A549 (cell line): ENCODE measurements at regions not wholly inside any gene's neighbourhood (a gene's known extent, or its start where the extent isn't known, plus 50 kb on each side); places are given as distances from the start of the nearest gene placed in this dataset.

Experiments
- ATAC-seq, 2 experiments: fragments of 200-7000 bp in 1 of 2; fragments of >200 bp in 1 of 2; cut with Nextera tagmentation in 1 of 2; cut with Tn5 transposase in 1 of 2; 3 replicates each; pipeline versions ENCODE4 v1.8.0 to v1.9.1; 2018 to 2020; ENCODE audit warnings: mild to moderate bottlenecking in 1 of 2, moderate library complexity in 1 of 2
- CTCF ChIA-PET: fragments of 300-600 bp; sonication (Branson Sonifier 250); formaldehyde crosslinking; extraction: SDS; loops from one replicate; lab custom pipeline; 2021; ENCODE audit warnings: antibody characterized with exemption, inconsistent platforms; lab: Yijun Ruan, JAX
- POLR2A ChIA-PET: fragments of 350-600 bp; formaldehyde crosslinking; extraction: SDS; loops from one replicate; lab custom pipeline; 2021; ENCODE audit warnings: antibody characterized with exemption, inconsistent platforms; lab: Yijun Ruan, JAX
- DNase-seq, 2 experiments: peaks; one replicate each; pipeline versions ENCODE4 v3.0.0 to v3.0.0-alpha.2; 2011 to 2016; ENCODE audit warnings: low read depth in 1 of 2, low spot score in 1 of 2
- FAIRE-seq: peaks from 2 replicates; lab custom pipeline; 2011; peaks lifted over from hg19 to GRCh38; lab: Jason Lieb, UNC
- H3K27ac ChIP-seq, 2 experiments: fragments of >200 bp; sonication (Bioruptor Twin); formaldehyde crosslinking; 3 replicates each; pipeline ENCODE4 v1.5.1; 2016 to 2017
- H3K4me1 ChIP-seq: fragments of >200 bp; sonication (Bioruptor Twin); formaldehyde crosslinking; 3 replicates; pipeline ENCODE4 v1.6.1; 2016
- H3K4me2 ChIP-seq: fragments of >200 bp; sonication (Bioruptor Twin); formaldehyde crosslinking; 3 replicates; pipeline ENCODE4 v1.6.1; 2016
- H3K4me3 ChIP-seq: fragments of >200 bp; sonication (Bioruptor Twin); formaldehyde crosslinking; 3 replicates; pipeline ENCODE4 v1.5.1; 2016
- H3K9me3 ChIP-seq: fragments of >200 bp; sonication (Bioruptor Twin); formaldehyde crosslinking; 3 replicates; pipeline ENCODE4 v1.6.1; 2016
- BHLHE40 ChIP-seq: IDR thresholded peaks from 2 replicates; pipeline ENCODE4 v1.6.1; 2012; ENCODE audit warnings: low read depth, low read length, inconsistent platforms
- CBX2 ChIP-seq: fragments of 200-600 bp; sonication (generic); IDR thresholded peaks from 2 replicates; pipeline ENCODE4 v1.6.1; 2016; ENCODE audit warnings: low read depth, mild to moderate bottlenecking, borderline replicate concordance
- CBX8 ChIP-seq: fragments of 200-600 bp; sonication (generic); IDR thresholded peaks from 2 replicates; pipeline ENCODE4 v1.6.1; 2016
- EHF ChIP-seq: fragments of 250-450 bp; sonication (Bioruptor Pico); IDR thresholded peaks from 2 replicates; pipeline ENCODE4 v1.5.0; 2020; ENCODE audit warnings: mild to moderate bottlenecking
- EHMT2 ChIP-seq: fragments of 200-600 bp; sonication (generic); IDR thresholded peaks from 2 replicates; pipeline ENCODE4 v1.6.1; 2016; ENCODE audit warnings: antibody characterized with exemption, low read depth, mild to moderate bottlenecking, moderate library complexity
- FOSL2 ChIP-seq, 2 experiments: fragments of 450-650 bp in 1 of 2; fragments of >200 bp in 1 of 2; sonication (Bioruptor Twin) in 1 of 2; formaldehyde crosslinking; IDR thresholded peaks; 2 replicates each; pipeline versions ENCODE4 v1.5.0 to v1.6.1; 2016 to 2020; ENCODE audit warnings: mild to moderate bottlenecking in 1 of 2, moderate library complexity in 1 of 2
- FOXS1 ChIP-seq: fragments of 250-450 bp; sonication (Bioruptor Pico); IDR thresholded peaks from 2 replicates; pipeline ENCODE4 v1.5.0; 2020; ENCODE audit warnings: mild to moderate bottlenecking, moderate library complexity
- HOXA7 ChIP-seq: fragments of 250-450 bp; sonication (Bioruptor Pico); IDR thresholded peaks from 2 replicates; pipeline ENCODE4 v1.5.0; 2020; ENCODE audit warnings: mild to moderate bottlenecking, moderate library complexity
- HOXB5 ChIP-seq: fragments of 250-450 bp; sonication (Bioruptor Pico); IDR thresholded peaks from 2 replicates; pipeline ENCODE4 v1.5.0; 2020; ENCODE audit warnings: mild to moderate bottlenecking, moderate library complexity
- KDM1A ChIP-seq: fragments of 200-600 bp; sonication (generic); IDR thresholded peaks from 2 replicates; pipeline ENCODE4 v1.6.1; 2016; ENCODE audit warnings: low read depth, mild to moderate bottlenecking
- KDM5A ChIP-seq: fragments of 200-600 bp; sonication (generic); IDR thresholded peaks from 2 replicates; pipeline ENCODE4 v1.6.1; 2016; ENCODE audit warnings: antibody characterized with exemption, mild to moderate bottlenecking
- PHF8 ChIP-seq: fragments of 200-600 bp; sonication (generic); IDR thresholded peaks from 2 replicates; pipeline ENCODE4 v1.6.1; 2016; ENCODE audit warnings: low read depth, mild to moderate bottlenecking, antibody characterized with exemption, moderate library complexity, borderline replicate concordance
- POLR2A ChIP-seq: IDR thresholded peaks from 2 replicates; pipeline ENCODE4 v1.6.1; 2012; ENCODE audit warnings: mild to moderate bottlenecking, low read length
- POLR2AphosphoS2 ChIP-seq: conservative IDR thresholded peaks from 2 replicates; pipeline ENCODE4 v1.6.1; 2012; ENCODE audit warnings: low read length, improper control_type of control experiment, inconsistent platforms
- RAD21 ChIP-seq, 2 experiments: fragments of >200 bp in 1 of 2; sonication (Bioruptor Twin) in 1 of 2; formaldehyde crosslinking in 1 of 2; IDR thresholded peaks in 1 of 2; conservative IDR thresholded peaks in 1 of 2; 2 replicates in 1 of 2; 3 replicates in 1 of 2; pipeline ENCODE4 v1.6.1; 2012 to 2018; ENCODE audit warnings: inconsistent platforms in 1 of 2
- RARB ChIP-seq: fragments of 250-450 bp; sonication (Bioruptor Pico); IDR thresholded peaks from 2 replicates; pipeline ENCODE4 v1.8.0; 2021; ENCODE audit warnings: mild to moderate bottlenecking, moderate library complexity
- RFX5 ChIP-seq: fragments of 450-650 bp; IDR thresholded peaks from 2 replicates; pipeline ENCODE4 v1.7.1; 2014; ENCODE audit warnings: antibody characterized with exemption, mild to moderate bottlenecking, moderate library complexity
- ZC3H11A ChIP-seq: fragments of 450-650 bp; IDR thresholded peaks from 2 replicates; pipeline ENCODE4 v1.6.1; 2014; ENCODE audit warnings: antibody characterized with exemption, mild to moderate bottlenecking
- ZSCAN20 ChIP-seq: fragments of 250-450 bp; sonication (Bioruptor Pico); IDR thresholded peaks from 2 replicates; pipeline ENCODE4 v1.8.0; 2022; ENCODE audit warnings: mild to moderate bottlenecking, moderate library complexity
- WGBS: methylation state at CpG from one replicate; pipeline ENCODE4 v1.1.6; 2017; ENCODE audit errors: missing lambda C conversion rate; 5-methylcytosine and 5-hydroxymethylcytosine counted together
- TF ChIP-seq, protein P1 (sequence below): fragments of 250-450 bp; sonication (Bioruptor Pico); IDR thresholded peaks from 2 replicates; pipeline ENCODE4 v1.5.0; 2020; ENCODE audit warnings: low read depth, mild to moderate bottlenecking, moderate library complexity
- TF ChIP-seq, protein P2 (sequence below): fragments of 450-650 bp; IDR thresholded peaks from 2 replicates; pipeline ENCODE4 v1.6.1; 2014; ENCODE audit warnings: antibody characterized with exemption
- TF ChIP-seq, protein P3 (sequence below): fragments of 250-450 bp; sonication (Bioruptor Pico); IDR thresholded peaks from 2 replicates; pipeline ENCODE4 v1.5.0; 2021; ENCODE audit warnings: mild to moderate bottlenecking, moderate library complexity, borderline replicate concordance
- TF ChIP-seq, protein P4 (sequence below): IDR thresholded peaks from 2 replicates; pipeline ENCODE4 v1.6.1; 2012; ENCODE audit warnings: low read depth, borderline replicate concordance

DNA sequence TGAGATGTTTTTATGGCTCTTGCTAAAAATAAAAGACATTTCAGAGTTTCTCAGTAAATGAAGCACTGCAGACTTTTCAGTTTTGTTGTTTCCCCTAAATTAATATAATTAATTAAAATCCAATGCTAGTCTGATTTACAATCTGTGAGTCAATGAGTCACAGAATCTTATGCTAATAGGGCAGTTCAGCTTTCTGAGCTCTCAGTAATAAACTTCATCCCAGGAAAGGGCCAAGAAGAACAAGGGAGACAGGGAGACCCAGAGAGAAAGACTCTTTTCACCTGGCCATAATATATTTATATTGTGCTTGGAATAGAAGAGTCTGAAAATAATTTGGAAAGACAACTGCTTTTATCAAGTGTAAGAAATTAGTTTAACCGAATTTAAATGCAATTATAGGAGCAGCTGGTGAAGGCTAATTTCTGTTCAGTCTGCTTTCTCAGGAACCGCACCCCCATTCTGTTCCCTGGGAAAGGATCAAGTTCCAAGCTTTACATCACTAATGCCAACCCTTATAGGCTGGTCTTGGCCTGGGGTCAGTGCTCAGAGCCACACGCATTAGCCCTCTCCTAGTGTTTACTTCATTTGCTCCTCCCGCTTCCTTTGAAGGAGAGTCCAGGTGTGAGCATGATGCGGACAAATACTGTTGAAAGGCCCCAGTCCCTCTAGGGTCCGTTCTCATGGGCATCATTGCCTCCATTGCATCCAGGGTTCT, 145.6 kb downstream of the ZBTB18 start:
- ChIA-PET CTCF (interaction anchor here (1.1 kb wide), 1 partner anchor 10 kb away, joined by 4 read pairs; no protein-coding TSS in a partner anchor), POLR2A (no interaction called here)
- Histone ChIP-seq H3K4me3 (no peak overlapping the region), H3K4me2 (no peak overlapping the region), H3K27ac (no peak overlapping the region), H3K9me3 (no peaks in the 10 kb centered on the region), H3K4me1 (no peaks in the 10 kb centered on the region)
- no peak for FAIRE-seq
- no peak for DNase-seq
- TF ChIP-seq CBX8: no peak
- TF ChIP-seq KDM1A: no peak
- TF ChIP-seq CBX2: no peak
- no peak for TF ChIP-seq FOSL2 (IDR thresholded peaks at IDR 0.05)
- no peak for TF ChIP-seq FOSL2 (CRISPR knock-in tag; IDR thresholded peaks at IDR 0.05)
- TF ChIP-seq POLR2A: no peak
- TF ChIP-seq, protein P1, sequence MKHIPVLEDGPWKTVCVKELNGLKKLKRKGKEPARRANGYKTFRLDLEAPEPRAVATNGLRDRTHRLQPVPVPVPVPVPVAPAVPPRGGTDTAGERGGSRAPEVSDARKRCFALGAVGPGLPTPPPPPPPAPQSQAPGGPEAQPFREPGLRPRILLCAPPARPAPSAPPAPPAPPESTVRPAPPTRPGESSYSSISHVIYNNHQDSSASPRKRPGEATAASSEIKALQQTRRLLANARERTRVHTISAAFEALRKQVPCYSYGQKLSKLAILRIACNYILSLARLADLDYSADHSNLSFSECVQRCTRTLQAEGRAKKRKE (CRISPR knock-in tag): no peak
- TF ChIP-seq PHF8: no peak
- no peak for TF ChIP-seq HOXB5 (CRISPR knock-in tag)
- TF ChIP-seq EHMT2: no peak
- no peak for TF ChIP-seq BHLHE40
- no peak for TF ChIP-seq RARB
- TF ChIP-seq POLR2AphosphoS2: no peak
- TF ChIP-seq HOXA7: no peak
- TF ChIP-seq KDM5A: no peak
- no peak for TF ChIP-seq ZC3H11A
- no peak for TF ChIP-seq EHF (CRISPR knock-in tag)
- TF ChIP-seq FOXS1 (CRISPR knock-in tag): no peak
- WGBS: 85% methylated on average over 6 of the region's 6 CpGs
- no peak for ATAC-seq

DNA sequence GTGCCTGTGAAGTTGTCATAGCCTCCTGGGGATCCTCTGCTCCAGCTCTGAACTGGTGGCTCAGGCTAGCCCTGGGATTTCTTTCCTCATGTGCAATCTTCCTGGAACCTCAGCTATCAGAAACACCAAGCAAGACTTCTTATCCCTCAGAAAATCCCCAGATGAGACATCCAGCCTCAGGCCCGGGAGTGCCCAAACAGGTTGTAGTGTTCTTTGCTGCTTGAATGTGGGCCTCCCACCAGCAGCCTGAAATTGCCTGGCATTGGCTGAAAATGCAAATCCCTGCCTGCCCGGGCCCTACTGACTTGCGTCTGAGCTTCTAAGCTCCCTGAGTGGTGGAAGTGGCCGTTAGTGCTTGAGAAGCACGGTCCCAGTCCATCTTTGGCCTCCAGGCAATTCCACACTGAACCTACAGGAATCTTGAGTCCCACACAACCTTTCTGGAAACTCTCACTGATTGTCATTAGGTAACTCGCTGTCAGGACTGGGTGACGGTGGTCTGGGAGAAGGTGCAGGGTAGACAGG, 146.8 kb downstream of the ZBTB18 start:
- TF ChIP-seq RFX5 (no peak), POLR2AphosphoS2 (no peak), ZSCAN20 (CRISPR knock-in tag) (no peak), RAD21 (conservative IDR thresholded peaks at IDR 0.05 in 1 of 2, IDR thresholded peaks at IDR 0.05 in 1 of 2) (no peak), EHF (CRISPR knock-in tag) (no peak)
- TF ChIP-seq, protein P2, sequence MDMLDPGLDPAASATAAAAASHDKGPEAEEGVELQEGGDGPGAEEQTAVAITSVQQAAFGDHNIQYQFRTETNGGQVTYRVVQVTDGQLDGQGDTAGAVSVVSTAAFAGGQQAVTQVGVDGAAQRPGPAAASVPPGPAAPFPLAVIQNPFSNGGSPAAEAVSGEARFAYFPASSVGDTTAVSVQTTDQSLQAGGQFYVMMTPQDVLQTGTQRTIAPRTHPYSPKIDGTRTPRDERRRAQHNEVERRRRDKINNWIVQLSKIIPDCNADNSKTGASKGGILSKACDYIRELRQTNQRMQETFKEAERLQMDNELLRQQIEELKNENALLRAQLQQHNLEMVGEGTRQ: no peak
- TF ChIP-seq, protein P3, sequence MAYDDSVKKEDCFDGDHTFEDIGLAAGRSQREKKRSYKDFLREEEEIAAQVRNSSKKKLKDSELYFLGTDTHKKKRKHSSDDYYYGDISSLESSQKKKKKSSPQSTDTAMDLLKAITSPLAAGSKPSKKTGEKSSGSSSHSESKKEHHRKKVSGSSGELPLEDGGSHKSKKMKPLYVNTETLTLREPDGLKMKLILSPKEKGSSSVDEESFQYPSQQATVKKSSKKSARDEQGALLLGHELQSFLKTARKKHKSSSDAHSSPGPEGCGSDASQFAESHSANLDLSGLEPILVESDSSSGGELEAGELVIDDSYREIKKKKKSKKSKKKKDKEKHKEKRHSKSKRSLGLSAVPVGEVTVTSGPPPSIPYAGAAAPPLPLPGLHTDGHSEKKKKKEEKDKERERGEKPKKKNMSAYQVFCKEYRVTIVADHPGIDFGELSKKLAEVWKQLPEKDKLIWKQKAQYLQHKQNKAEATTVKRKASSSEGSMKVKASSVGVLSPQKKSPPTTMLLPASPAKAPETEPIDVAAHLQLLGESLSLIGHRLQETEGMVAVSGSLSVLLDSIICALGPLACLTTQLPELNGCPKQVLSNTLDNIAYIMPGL: no peak
- TF ChIP-seq, protein P4, sequence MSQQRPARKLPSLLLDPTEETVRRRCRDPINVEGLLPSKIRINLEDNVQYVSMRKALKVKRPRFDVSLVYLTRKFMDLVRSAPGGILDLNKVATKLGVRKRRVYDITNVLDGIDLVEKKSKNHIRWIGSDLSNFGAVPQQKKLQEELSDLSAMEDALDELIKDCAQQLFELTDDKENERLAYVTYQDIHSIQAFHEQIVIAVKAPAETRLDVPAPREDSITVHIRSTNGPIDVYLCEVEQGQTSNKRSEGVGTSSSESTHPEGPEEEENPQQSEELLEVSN: no peak
- Histone ChIP-seq H3K9me3 (no peaks in the 10 kb centered on the region), H3K27ac (no peak overlapping the region), H3K4me2 (no peak overlapping the region), H3K4me1 (no peaks in the 10 kb centered on the region), H3K4me3 (no peak overlapping the region)
- DNase-seq (no peak), FAIRE-seq (no peak), ATAC-seq (no peak)
- WGBS: 88% methylated on average over 7 of the region's 7 CpGs
- CTCF ChIA-PET: interaction anchor here (1.0 kb wide), 1 partner anchor 11 kb away, joined by 3 read pairs; no protein-coding TSS in a partner anchor
- POLR2A ChIA-PET: no interaction called here
